GM23338 (cell line): ENCODE measurements at regions not wholly inside any gene's neighbourhood (a gene's known extent, or its start where the extent isn't known, plus 50 kb on each side); places are given as distances from the start of the nearest gene placed in this dataset.

Source experiments
- ATAC-seq: fragments of 200-7000 bp; cut with Tn5 transposase; 3 replicates; pipeline ENCODE4 v1.9.1; 2020
- DNase-seq: peaks from one replicate; pipeline ENCODE4 v3.0.0-alpha.2; 2015; ENCODE audit warnings: low spot score
- H2AFZ ChIP-seq: fragments of 200-600 bp; sonication (generic); 2 replicates; pipeline ENCODE4 v1.8.0; 2016; ENCODE audit warnings: antibody characterized with exemption, mild to moderate bottlenecking, moderate library complexity
- H3F3A ChIP-seq: fragments of 200-600 bp; sonication (generic); replicated peaks from 2 replicates; pipeline ENCODE4 v1.8.0; 2017; ENCODE audit warnings: antibody characterized with exemption, mixed run types, low read depth
- H3K27ac ChIP-seq: fragments of 200-600 bp; sonication (generic); 2 replicates; pipeline ENCODE4 v1.6.1; 2016; ENCODE audit warnings: low read depth
- H3K27me3 ChIP-seq: fragments of 200-600 bp; sonication (generic); 2 replicates; pipeline ENCODE4 v1.8.0; 2016; ENCODE audit warnings: mild to moderate bottlenecking, mixed run types, moderate library complexity; ENCODE audit not compliant: insufficient read depth
- H3K36me3 ChIP-seq: fragments of 200-600 bp; sonication (generic); 2 replicates; pipeline ENCODE4 v1.8.0; 2016; ENCODE audit warnings: mild to moderate bottlenecking; ENCODE audit not compliant: insufficient read depth
- H3K4me1 ChIP-seq: fragments of 200-600 bp; sonication (generic); 2 replicates; pipeline ENCODE4 v1.8.0; 2016; ENCODE audit warnings: mild to moderate bottlenecking, moderate library complexity; ENCODE audit not compliant: insufficient read depth
- H3K4me2 ChIP-seq: fragments of 200-600 bp; sonication (generic); 2 replicates; pipeline ENCODE4 v1.7.1; 2017; ENCODE audit warnings: mixed run types
- H3K4me3 ChIP-seq: fragments of 200-600 bp; sonication (generic); 2 replicates; pipeline ENCODE4 v1.6.1; 2016; ENCODE audit warnings: mixed run types
- H3K79me2 ChIP-seq: fragments of 200-600 bp; sonication (generic); replicated peaks from 2 replicates; pipeline ENCODE4 v1.8.0; 2017; ENCODE audit warnings: mild to moderate bottlenecking; ENCODE audit not compliant: insufficient read depth
- H3K9me2 ChIP-seq: fragments of 200-600 bp; sonication (generic); 2 replicates; pipeline ENCODE4 v1.8.0; 2017; ENCODE audit not compliant: insufficient read depth
- H4K20me1 ChIP-seq: fragments of 200-600 bp; sonication (generic); replicated peaks from 2 replicates; pipeline ENCODE4 v1.8.0; 2017; ENCODE audit warnings: mild to moderate bottlenecking; ENCODE audit not compliant: insufficient read depth
- H3K27ac Mint-ChIP-seq: 2 replicates; pipeline ENCODE4 v1.8.0; 2020; ENCODE audit warnings: inconsistent platforms, mild to moderate bottlenecking, moderate library complexity, mixed read lengths
- H3K27me3 Mint-ChIP-seq: 3 replicates; pipeline ENCODE4 v1.8.0; 2022; ENCODE audit warnings: low read depth, mild to moderate bottlenecking, moderate library complexity, mixed read lengths, inconsistent platforms; ENCODE audit not compliant: insufficient read depth, poor library complexity
- H3K36me3 Mint-ChIP-seq: 3 replicates; pipeline ENCODE4 v1.8.0; 2021; ENCODE audit warnings: low read depth, mild to moderate bottlenecking, inconsistent platforms, moderate library complexity, mixed read lengths
- H3K4me1 Mint-ChIP-seq: 3 replicates; pipeline ENCODE4 v1.8.0; 2020; ENCODE audit warnings: mild to moderate bottlenecking, inconsistent platforms, mixed read lengths
- H3K4me3 Mint-ChIP-seq: 3 replicates; pipeline ENCODE4 v1.8.0; 2021; ENCODE audit warnings: moderate library complexity, mild to moderate bottlenecking, inconsistent platforms, mixed read lengths
- H3K9me3 Mint-ChIP-seq: 3 replicates; pipeline ENCODE4 v1.8.0; 2020; ENCODE audit warnings: moderate library complexity, mild to moderate bottlenecking, inconsistent platforms, mixed read lengths
- CTCF ChIP-seq, 2 experiments: fragments of 200-600 bp in 1 of 2; sonication (generic) in 1 of 2; conservative IDR thresholded peaks; 2 replicates each; pipeline versions ENCODE4 v1.5.1 to v1.6.1; 2016 to 2017; ENCODE audit warnings: antibody characterized with exemption in 2 of 2, low read depth in 2 of 2, mild to moderate bottlenecking in 2 of 2, moderate library complexity in 1 of 2
- ETS1 ChIP-seq: IDR thresholded peaks from 2 replicates; pipeline ENCODE4 v1.6.1; 2016; ENCODE audit warnings: antibody characterized with exemption
- EZH2 ChIP-seq: fragments of 200-600 bp; sonication (generic); IDR thresholded peaks from one replicate; pipeline ENCODE4 v1.8.0; 2017; ENCODE audit warnings: antibody characterized with exemption, mild to moderate bottlenecking, low read depth; ENCODE audit not compliant: unreplicated experiment
- EZH2phosphoT487 ChIP-seq: fragments of 200-600 bp; sonication (generic); IDR thresholded peaks from one replicate; pipeline ENCODE4 v1.8.1; 2018; ENCODE audit warnings: antibody characterized with exemption; ENCODE audit not compliant: unreplicated experiment
- JUNB ChIP-seq: IDR thresholded peaks from one replicate; pipeline ENCODE4 v1.6.1; 2016; ENCODE audit warnings: antibody characterized with exemption; ENCODE audit not compliant: unreplicated experiment
- REST ChIP-seq: IDR thresholded peaks from one replicate; pipeline ENCODE4 v1.6.1; 2018; ENCODE audit warnings: antibody characterized with exemption; ENCODE audit not compliant: unreplicated experiment
- STAT1 ChIP-seq: IDR thresholded peaks from one replicate; pipeline ENCODE4 v1.6.1; 2016; ENCODE audit warnings: antibody characterized with exemption; ENCODE audit not compliant: unreplicated experiment
- ZNF114 ChIP-seq: fragments of 250-450 bp; sonication (Bioruptor Pico); IDR thresholded peaks from 2 replicates; pipeline ENCODE4 v1.5.0; 2020; ENCODE audit warnings: mild to moderate bottlenecking, moderate library complexity
- ZNF331 ChIP-seq: fragments of 250-450 bp; sonication (Bioruptor Pico); IDR thresholded peaks from 2 replicates; pipeline ENCODE4 v1.5.0; 2020; ENCODE audit warnings: low read depth, mild to moderate bottlenecking, moderate library complexity
- ZNF462 ChIP-seq: fragments of 250-450 bp; sonication (Bioruptor Pico); IDR thresholded peaks from 2 replicates; pipeline ENCODE4 v1.5.0; 2020; ENCODE audit warnings: mild to moderate bottlenecking, moderate library complexity

- Histone ChIP-seq H3F3A (no peaks in the 10 kb centered on the region), H3K27me3 (no peaks in the 10 kb centered on the region), H3K27ac (no peak overlapping the region), H3K4me1 (no peaks in the 10 kb centered on the region), H3K4me2 (no peak overlapping the region), H4K20me1 (no peaks in the 10 kb centered on the region), H3K4me3 (no peak overlapping the region), H3K79me2 (no peaks in the 10 kb centered on the region), H3K36me3 (no peaks in the 10 kb centered on the region), H3K9me2 (no peaks in the 10 kb centered on the region), H2AFZ (no peak overlapping the region)
- H3K27me3 Mint-ChIP-seq = peaks cover 2% of the 10 kb centered on the region
- no peak for ATAC-seq
- TF ChIP-seq ZNF331 (CRISPR knock-in tag) (no peak), STAT1 (no peak), ETS1 (no peak), JUNB (no peak), REST (no peak), ZNF114 (CRISPR knock-in tag) (no peak), EZH2phosphoT487 (no peak), ZNF462 (CRISPR knock-in tag) (no peak), EZH2 (no peak), CTCF (conservative IDR thresholded peaks at IDR 0.05; ENCODE audit: low read depth in 2 of 2) (no peak)
- no peaks in the 10 kb centered on the region for H3K9me3 Mint-ChIP-seq
- H3K27ac Mint-ChIP-seq = no peak overlapping the region
- no peak overlapping the region for H3K4me3 Mint-ChIP-seq
- H3K36me3 Mint-ChIP-seq = no peaks in the 10 kb centered on the region
- no peaks in the 10 kb centered on the region for H3K4me1 Mint-ChIP-seq
- DNase-seq = no peak
Observed at GRCh38 chr3:55402886-55403609, 84.1 kb downstream of the WNT5A start.
